Fibroblast of gingiva (primary cell): ENCODE measurements at regions not wholly inside any gene's neighbourhood (a gene's known extent, or its start where the extent isn't known, plus 50 kb on each side); places are given as distances from the start of the nearest gene placed in this dataset.

Experiments
- DNase-seq: peaks from one replicate; pipeline ENCODE4 v3.0.0-alpha.2; 2011; ENCODE audit warnings: low read depth

- DNase-seq = peak; percentile 39
Measured at GRCh38 chr9:129343424-129344375, 165.6 kb upstream of the IER5L start.

- DNase-seq = no peak
Measured at GRCh38 chr9:129342591-129343423, 164.7 kb upstream of the IER5L start.

GRCh38 chr9:129341987-129342348 is 163.9 kb upstream of the IER5L start:
- no peak for DNase-seq

- DNase-seq = no peak
Measured at GRCh38 chr9:129341171-129341986, 163.3 kb upstream of the IER5L start.

DNA sequence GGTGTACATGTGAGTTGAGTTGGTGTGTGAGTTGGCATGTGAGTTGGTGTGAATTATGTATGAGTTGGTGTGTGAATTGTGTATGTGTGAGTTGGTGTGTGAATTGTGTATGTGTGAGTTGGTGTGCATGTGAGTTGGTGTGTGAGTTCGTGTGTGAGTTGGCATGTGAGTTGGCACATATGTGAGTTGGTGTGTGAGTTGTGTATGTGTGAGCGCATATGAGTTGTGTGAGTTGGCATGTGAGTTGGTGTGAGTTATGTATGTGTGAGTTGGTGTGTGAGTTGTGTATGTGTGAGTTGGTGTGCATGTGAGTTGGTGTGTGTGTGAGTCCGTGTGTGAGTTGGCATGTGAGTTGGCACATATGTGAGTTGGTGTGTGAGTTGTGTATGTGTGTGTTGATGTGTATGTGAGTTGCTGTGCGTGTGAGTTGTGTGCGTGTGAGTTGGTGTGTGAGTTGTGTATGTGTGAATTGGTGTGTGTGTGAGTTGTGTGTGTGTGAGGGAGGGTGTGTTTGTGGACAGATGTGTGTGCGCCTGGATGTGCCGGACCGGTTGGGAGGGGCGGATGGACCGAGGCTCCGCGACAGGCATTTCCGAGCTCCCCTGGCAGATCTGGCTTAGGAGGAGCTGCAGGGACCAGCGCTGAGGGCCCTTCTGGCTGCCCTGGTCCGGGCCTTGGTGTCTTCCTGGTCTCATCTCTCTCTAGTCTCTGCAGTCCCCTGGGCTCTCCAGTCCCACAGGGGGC is 162.5 kb upstream of the IER5L start:
- no peak for DNase-seq

DNA sequence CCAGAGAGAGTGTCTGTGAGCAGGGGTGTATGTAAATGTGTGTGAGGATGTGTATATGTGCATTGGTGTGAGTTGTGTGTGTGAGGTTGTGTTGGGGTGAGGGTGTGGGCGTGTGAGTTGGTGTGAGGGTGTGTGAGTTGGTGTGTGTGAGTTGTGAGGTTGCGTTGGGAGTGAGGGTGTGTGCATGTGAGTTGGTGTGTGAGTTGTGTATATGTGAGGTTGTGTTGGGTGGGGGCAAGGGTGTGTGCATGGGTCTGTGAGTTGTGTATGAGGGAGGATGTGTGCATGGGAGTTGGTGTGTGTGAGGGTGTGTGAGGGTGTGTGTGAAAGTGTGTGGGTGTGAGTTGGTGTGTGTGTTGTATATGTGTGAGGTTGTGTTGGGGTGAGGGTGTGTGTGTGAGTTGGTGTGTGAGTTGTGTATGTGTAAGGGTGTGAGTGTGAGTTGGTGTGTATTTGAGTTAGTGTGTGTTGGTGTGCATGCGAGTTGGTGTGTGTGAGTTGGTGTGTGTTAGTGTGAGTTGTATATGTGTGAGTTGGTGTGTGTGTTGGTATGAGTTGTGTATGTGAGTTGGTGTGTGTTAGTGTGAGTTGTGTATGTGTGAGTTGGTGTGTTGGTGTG is 161.6 kb upstream of the IER5L start:
- DNase-seq = no peak

- DNase-seq = no peak
Measured at GRCh38 chr9:129338724-129339430, 160.8 kb upstream of the IER5L start.

DNA sequence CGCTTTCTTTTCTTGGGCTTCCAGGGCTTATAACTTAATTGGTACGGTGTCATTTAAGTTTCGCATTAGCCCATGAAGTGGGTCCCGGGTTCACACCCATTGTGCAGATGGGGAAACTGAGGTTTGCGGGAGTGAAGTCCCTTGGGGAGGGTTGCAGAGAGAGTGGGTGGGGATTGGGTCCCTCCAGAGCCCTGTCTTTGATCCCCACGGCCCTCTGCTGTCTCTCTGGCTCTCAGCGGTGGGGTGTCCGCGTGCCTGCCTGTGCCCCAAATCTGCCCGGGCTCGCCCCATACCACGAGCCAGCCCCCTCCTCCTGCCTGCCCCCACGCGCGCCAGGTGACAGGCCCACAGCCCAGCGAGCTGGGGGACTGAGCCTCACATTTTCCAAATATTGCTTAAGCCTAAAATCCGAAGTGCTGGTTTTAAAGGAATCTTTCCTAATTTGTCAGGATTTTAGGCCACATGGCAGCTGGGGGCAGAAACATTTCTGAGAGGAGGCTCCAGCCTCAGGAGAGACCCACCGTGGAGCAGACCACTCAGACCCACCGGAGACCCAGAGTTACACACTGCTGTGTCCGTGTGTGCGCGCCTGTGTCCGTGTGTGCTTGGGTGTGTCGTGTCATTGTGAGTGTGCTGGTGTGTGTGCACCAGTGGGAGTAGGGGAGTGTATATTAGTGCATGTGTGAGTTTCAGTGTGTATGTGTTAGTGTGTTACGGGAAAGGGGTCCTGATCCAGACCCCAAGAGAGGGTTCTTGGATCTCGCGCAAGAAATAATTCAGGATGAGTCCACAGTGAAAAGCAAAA is 159.5 kb upstream of the IER5L start:
- no peak for DNase-seq

- peak; percentile 69 for DNase-seq
Measured at GRCh38 chr9:129336601-129337331, 158.7 kb upstream of the IER5L start.

DNA sequence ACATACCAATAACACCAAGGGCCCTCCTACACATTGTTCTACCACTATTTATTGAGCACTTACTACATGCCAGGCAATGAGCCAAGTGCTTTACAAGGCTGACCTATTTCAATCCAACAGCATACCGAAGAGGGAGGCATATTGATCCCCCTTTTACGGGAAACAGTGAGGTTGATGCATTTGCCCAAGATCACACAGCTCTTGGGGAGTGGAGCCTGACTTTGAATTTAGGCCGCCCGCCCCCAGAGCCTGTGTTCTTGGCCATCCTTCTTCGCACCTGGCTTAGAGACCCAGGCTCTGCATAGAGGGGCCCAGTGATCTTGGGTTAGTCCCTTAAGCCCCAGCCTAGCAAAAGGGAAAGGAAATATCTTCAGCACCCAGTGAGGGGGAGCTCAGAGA is 158.1 kb upstream of the IER5L start:
- peak; percentile 38 for DNase-seq

DNA sequence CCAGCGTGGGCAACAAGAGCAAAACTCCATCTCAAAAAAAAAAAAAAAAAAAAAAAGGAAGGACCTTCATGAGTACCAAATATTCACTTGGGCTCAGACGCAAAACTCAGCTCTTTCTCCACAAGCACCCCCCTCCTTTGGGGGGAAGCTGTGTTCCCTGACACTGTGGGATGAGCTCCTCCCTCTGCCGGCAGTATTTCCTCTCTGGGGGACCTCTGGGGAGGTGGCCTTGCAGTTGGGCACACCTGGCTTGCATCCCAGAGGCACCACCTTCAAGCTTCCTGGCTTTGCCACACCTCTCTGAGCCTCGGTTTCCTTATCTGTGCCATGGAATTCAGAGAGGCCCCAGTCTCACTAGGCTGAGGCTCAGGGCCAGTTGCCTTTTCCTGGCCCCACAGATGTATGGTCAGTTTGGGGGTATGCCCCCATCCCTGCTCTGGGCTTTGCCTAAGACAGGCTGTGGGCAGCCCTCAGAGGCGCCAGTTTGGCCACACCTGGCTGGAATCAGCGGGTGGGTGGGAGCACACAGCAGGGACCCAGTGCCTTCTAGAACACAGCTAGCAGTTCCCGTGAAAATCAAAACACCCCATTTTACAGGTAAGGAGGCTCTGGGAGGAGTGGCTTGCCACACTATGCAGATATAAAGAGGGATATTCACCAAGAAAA is 157.5 kb upstream of the IER5L start:
- DNase-seq = no peak

DNA sequence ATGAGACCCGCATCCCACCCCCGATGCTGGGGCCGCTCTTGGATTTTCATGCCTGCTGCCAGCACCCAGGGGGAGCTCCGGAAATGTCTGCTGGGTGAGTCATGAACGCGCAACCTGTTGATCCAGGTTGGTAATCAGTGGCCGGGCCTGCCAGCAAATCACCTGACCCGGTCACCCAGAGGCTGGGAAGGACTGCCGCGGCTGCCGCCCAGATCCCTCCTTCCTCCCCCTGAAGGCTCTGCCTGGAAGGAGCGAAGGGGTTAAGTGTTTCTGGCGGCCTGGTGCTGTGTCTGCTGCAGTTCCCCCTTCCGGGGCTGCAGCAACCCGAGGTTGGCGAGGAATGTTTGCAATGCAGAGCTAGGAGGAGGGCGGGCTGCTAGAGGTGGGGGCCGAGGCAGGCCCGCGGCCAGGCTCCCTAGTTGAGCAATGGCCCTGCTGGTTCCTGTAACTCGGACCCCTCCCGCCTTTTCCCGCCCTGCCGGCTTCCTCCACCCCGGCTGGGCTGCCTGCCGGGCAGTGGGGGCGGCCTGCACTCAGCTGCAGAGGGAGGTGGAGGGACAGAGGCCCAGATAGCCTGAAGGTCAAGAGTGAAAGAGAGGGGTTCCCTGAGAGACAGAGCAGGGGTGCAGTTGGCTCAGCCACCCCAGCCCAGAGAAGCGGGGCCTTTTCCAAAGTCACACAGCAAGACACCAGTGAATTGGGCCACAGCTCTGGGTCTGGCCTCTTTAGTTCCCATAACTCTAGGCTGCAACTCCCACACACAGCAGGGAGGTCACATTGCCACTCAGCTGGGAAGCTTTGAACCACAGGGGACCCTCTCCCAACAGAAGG is 156.3 kb upstream of the IER5L start:
- peak; percentile 94 for DNase-seq

DNA sequence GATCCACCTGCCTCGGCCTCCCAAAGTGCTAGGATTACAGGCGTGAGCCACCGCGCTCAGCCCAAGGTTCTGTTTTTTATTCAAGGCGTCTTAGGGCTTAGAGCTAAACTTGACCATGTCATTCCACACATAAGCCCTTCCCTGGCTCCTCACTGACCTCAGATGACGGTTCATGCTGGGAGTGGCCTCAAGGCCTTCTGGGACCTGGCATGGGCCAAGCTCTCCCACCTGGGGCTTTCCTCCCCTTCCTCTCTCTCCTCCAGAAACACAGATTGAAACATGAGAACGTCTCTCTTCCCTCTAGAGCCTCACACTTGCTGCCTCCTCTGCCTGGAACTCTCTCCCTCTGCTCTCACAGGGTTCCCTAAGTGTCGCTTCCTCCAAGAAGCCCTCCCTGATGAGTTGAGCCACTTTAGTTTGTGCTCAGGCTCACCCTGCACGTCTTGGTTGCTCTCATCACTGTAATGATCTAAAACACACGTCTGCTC is 155.6 kb upstream of the IER5L start:
- no peak for DNase-seq

- DNase-seq = no peak
Measured at GRCh38 chr9:129332581-129332980, 154.5 kb upstream of the IER5L start.

DNA sequence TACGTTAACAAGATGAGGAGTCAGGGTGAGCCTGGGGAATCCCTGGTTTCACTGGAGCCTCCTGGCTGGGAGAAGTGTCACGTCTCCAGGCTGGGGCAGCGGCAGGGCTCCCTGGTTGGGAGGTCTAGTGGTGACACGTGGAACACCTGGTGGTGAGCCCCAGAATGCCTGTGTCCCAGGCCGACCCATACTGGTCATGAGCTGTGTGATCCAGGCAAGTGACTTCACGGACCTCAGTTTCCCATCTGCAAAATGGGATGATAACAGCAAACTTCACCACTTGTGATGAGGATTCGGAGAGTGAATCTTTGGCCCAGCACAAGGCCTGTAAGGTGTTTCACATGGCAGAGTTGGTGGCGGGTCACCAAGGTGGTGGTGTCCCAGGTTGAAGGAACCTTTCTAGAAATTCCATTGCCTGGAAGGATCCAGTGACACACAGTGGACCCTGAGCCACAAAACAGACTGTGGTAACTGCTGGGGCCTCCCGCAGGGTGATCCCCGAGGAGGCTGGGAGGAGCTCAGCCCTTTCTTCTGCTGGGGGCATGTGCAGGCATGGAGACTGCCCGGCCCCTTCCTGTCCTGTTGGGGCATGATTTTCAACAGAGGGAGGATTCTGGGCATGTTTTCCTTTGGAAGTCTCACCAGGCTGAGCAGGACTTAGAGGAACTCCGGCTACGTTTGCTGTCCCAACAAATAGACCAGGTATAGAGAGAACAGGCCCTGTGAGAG is 153.9 kb upstream of the IER5L start:
- peak; percentile 21 for DNase-seq

GRCh38 chr9:129331493-129331765 is 153.4 kb upstream of the IER5L start:
- DNase-seq = no peak
